ENCODE measurements at regions not wholly inside any gene's neighbourhood (a gene's known extent, or its start where the extent isn't known, plus 50 kb on each side); places are given as distances from the start of the nearest gene placed in this dataset.

DNA sequence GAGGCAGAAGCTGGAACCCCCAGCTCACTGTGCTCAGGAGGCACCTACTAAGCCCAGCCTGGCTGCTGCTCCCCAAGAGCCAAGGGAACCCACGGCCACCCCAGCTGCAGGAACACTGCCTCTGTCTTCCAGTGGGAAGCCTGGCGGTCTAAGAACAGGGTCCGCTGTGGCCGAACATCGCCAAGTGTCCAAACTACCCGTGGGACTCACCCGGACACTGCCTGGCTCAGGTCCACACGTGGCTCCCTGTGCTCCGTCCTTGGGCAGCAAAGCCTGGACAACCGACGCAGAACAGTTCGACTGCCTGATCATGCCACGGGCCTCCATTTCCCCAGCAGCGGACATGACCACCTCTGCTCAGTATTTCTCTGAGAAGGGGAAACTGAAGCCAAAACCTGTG is 747.0 kb downstream of the BRD1 start:
- DNase-seq (ENCODE audit: low spot score), result no peak
- TF ChIP-seq, protein P1, sequence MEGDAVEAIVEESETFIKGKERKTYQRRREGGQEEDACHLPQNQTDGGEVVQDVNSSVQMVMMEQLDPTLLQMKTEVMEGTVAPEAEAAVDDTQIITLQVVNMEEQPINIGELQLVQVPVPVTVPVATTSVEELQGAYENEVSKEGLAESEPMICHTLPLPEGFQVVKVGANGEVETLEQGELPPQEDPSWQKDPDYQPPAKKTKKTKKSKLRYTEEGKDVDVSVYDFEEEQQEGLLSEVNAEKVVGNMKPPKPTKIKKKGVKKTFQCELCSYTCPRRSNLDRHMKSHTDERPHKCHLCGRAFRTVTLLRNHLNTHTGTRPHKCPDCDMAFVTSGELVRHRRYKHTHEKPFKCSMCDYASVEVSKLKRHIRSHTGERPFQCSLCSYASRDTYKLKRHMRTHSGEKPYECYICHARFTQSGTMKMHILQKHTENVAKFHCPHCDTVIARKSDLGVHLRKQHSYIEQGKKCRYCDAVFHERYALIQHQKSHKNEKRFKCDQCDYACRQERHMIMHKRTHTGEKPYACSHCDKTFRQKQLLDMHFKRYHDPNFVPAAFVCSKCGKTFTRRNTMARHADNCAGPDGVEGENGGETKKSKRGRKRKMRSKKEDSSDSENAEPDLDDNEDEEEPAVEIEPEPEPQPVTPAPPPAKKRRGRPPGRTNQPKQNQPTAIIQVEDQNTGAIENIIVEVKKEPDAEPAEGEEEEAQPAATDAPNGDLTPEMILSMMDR (IDR thresholded peaks at IDR 0.05), result no peak
- no peaks in the 10 kb centered on the region for H3K36me3 ChIP-seq
- H3K27me3 ChIP-seq, result no peaks in the 10 kb centered on the region
- no peak overlapping the region for H3K27ac ChIP-seq
- no peak overlapping the region for H3K4me3 ChIP-seq
- H3K4me1 ChIP-seq, result no peaks in the 10 kb centered on the region
- H3K9me3 ChIP-seq, result no peaks in the 10 kb centered on the region

GRCh38 chr22:49079743-49080500 is 747.8 kb downstream of the BRD1 start:
- Histone ChIP-seq H3K27ac (no peak overlapping the region), H3K27me3 (no peaks in the 10 kb centered on the region), H3K9me3 (no peaks in the 10 kb centered on the region), H3K4me3 (no peak overlapping the region), H3K4me1 (no peaks in the 10 kb centered on the region), H3K36me3 (no peaks in the 10 kb centered on the region)
- no peak for DNase-seq (ENCODE audit: low spot score)
- TF ChIP-seq, protein P1 (IDR thresholded peaks at IDR 0.05), result no peak

DNA sequence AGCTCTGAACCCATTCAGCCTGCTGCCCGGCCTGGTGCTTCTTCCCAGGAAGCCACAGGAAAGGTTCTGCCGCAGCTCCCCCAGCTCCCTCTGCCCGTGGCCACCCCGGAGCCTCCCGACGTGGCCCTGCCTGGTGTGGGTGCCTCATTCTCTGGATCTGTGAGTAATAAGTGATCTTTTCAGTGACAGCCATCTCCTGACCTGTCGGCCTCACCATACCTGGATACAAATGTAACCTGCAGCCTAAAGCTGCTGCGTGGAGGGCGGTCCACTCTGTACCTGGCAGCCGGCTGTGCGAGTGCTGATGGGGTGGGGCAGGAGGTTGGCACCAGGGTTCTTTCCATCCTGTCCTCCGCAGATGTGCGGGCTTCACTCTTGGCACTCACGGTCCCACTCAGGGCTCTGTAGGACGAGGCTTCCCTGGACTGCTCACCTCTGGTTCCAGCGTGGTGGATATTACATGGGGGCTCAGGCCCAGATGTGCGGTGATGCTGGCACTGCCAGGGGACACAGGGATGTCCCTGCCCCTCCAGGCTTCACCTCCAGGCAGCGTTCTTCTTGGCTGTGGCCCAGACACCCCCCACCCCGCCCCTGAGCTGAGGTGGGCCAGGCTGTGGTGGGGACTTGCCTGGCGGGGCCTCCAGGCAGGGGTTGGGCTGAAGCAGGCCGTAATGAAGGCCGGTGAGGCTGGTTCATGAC is 748.5 kb downstream of the BRD1 start:
- DNase-seq (ENCODE audit: low spot score), result no peak
- no peaks in the 10 kb centered on the region for H3K9me3 ChIP-seq
- no peaks in the 10 kb centered on the region for H3K4me1 ChIP-seq
- H3K36me3 ChIP-seq, result no peaks in the 10 kb centered on the region
- TF ChIP-seq, protein P1 (IDR thresholded peaks at IDR 0.05), result no peak
- H3K4me3 ChIP-seq, result no peak overlapping the region
- H3K27ac ChIP-seq, result no peak overlapping the region
- no peaks in the 10 kb centered on the region for H3K27me3 ChIP-seq

- Histone ChIP-seq H3K27me3 (no peaks in the 10 kb centered on the region), H3K4me3 (no peak overlapping the region), H3K4me1 (no peaks in the 10 kb centered on the region), H3K36me3 (no peaks in the 10 kb centered on the region), H3K27ac (no peak overlapping the region), H3K9me3 (no peaks in the 10 kb centered on the region)
- TF ChIP-seq, protein P1 (IDR thresholded peaks at IDR 0.05), result no peak
- DNase-seq (ENCODE audit: low spot score), result no peak
These were observed 749.5 kb downstream of the BRD1 start for GRCh38 chr22:49078076-49078710.

DNA sequence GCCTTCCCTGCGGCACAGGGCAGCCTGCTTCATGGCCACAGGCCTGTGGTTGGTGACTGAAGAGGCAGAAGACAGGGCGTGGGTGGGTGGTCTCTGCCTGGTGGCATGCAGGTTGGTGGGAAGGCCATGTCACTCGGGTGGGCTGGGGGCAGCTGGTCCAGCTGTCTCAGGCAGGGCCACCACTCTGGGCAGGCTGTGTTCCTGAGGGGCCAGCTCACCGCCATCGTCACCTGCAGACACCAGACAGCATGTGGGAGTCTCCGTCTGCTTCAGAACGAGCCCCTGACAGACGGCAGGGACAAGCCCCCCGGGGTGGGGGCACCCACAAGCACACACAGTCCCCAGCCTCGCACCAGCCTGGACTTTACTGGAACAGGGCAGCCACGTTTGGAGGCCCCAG is 750.1 kb downstream of the BRD1 start:
- TF ChIP-seq, protein P1 (IDR thresholded peaks at IDR 0.05), result no peak
- no peak for DNase-seq (ENCODE audit: low spot score)
- H3K36me3 ChIP-seq, result no peaks in the 10 kb centered on the region

More for the DNA sequence above, 750.1 kb downstream of the BRD1 start:
- Histone ChIP-seq H3K27me3 (no peaks in the 10 kb centered on the region), H3K9me3 (no peaks in the 10 kb centered on the region), H3K27ac (no peak overlapping the region), H3K4me3 (no peak overlapping the region), H3K4me1 (no peaks in the 10 kb centered on the region)

All from right atrium auricular region (tissue), 2 donors.